Epithelial cell of prostate (primary cell): ENCODE measurements at regions not wholly inside any gene's neighbourhood (a gene's known extent, or its start where the extent isn't known, plus 50 kb on each side); places are given as distances from the start of the nearest gene placed in this dataset.

ENCODE experiments used
- DNase-seq: peaks from one replicate; pipeline ENCODE4 v3.0.0-alpha.2; 2011; ENCODE audit warnings: low read depth, low spot score
- H3K27ac ChIP-seq: fragments of 450-650 bp; 2 replicates; pipeline ENCODE4 v1.5.1; 2017; ENCODE audit warnings: mild to moderate bottlenecking

DNA sequence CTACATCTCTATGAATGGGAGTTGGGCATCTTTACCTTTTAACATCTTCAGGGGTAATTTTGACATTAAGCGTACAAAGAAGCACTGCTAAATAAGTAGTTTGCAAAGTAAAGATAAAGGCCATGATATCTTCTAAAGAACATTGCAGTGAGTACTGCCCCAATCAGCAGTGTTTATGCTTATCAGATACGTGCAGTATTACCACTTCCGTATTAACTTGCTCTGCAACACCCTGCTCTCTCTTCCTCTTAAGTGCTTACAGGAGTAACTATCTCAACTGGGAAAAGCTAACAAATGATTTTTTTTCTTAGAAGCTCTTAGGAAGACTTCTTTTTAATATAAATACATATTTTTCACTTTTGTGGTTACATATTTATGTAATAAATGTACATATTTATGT, 793.7 kb upstream of the SLC10A2 start:
- no peak overlapping the region for H3K27ac ChIP-seq
- DNase-seq = no peak

DNA sequence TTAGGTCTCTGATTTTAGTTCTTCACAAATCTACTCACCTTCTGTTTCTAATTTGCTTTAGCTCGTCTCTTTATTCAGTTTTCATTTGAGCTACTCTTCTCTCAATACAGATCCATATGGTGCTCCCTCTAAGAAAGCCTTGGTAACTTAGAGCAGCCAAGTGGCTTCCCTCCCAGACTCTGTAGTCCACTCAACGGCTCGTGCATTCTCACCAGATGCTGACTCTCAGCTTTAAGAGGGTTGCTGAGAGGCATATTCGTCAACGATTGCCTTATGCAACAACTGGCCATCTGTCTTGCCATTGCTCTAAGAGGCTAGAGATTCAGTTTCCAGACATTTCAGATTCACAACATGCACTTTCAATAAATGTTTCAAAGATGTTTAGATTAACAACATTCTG, 785.8 kb upstream of the SLC10A2 start:
- no peak for DNase-seq
- H3K27ac ChIP-seq = no peak overlapping the region

DNA sequence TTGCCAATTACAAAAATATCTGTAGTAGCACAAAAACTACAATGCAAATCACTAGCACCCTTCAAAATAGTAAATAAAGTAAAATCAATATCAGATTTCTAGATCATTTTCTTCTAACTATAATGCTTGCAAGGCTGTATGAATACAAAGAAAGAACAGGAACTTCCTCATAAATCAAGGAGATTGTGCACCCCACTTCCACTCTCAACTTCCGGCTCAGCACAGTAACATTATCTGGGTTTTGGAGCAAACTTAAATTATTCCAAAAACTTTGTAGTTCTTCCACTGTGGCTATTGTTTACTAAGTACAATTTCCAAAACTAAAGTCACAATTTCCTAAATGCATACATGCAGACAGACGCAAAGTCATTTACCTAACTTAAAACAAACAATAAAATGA, 778.3 kb upstream of the SLC10A2 start:
- DNase-seq = no peak
- no peak overlapping the region for H3K27ac ChIP-seq

DNA sequence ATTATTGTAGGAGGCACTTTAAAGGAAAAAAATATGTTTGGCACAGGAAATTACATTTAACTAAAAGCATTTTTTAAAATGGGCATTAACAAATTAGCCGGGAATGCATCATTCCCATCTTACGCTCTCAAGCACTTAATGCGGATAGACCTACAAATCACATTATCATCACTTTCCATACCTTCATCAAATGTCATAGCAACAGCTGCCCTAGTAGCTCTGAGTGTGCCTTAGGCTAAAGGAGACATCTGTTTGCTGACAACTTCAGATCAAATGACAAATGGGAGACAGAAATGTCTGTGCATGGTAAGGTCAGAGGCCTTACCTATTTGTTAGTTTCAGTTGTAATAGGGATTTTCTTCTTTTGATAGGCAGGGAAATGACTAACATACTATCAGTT, 773.2 kb upstream of the SLC10A2 start:
- DNase-seq = no peak
- H3K27ac ChIP-seq = no peak overlapping the region

DNA sequence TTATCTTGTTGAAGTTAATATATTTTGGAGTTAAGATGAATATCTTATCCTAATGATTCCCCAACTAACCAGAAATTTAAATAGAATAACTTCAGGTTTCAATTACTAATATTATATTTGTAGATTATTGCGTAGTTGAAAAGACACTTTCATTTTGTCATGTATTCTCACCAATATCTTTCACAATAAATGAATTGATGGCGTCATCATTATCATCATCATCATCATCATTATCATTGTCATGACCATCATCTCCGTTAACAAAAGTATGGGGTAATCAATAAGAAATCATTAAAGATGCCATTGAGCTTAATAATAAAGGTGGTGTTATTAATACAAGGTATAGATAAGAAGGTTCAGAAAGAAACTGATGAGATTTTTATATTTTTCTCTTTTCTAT, 768.8 kb upstream of the SLC10A2 start:
- no peak for DNase-seq
- no peak overlapping the region for H3K27ac ChIP-seq

DNA sequence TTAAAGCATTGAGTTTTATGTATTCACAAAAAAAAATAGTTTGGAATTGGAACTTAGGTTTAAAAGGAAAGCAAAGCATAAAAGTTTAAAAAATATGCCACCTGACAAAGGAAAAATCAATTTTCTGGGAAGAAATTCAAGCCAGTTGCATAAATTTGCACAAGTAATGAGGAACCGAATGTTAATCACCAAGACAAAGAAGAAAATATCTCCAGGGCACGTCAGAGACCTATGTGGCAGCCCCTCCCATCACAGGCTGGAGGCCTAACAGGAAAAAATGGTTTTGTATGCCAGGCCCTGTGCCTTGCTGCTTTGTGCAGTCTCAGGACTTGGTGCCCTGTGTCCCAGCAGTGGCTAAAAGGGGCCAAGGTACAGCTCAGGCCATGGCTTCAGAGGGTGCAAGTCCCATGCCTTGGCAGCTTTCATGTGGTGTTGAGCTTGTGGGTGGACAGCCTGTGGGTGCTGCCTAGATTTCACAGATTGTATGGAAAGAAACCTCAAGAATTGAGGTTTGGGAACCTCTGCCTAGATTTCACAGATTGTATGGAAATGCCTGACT, 767.2 kb upstream of the SLC10A2 start:
- H3K27ac ChIP-seq = no peak overlapping the region
- DNase-seq = no peak

DNA sequence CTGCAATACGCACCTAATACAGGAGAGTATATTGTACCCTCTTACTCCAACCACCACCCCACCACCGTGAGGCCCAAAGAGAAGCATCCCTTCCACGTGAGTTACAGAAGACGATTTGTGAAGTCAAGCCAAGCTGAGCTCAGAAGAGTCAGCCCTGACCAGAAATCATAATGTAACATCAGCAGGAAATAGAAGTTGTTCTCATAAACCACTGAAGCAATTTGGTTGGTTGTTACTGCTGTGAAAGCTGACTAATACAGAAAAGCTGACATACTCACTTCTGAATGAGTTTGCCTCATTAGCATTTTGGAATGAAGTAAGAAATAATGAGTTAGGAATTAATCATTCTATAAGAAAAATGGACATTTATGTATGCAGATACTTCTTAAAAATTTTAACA, 749.4 kb upstream of the SLC10A2 start:
- DNase-seq = no peak

DNA sequence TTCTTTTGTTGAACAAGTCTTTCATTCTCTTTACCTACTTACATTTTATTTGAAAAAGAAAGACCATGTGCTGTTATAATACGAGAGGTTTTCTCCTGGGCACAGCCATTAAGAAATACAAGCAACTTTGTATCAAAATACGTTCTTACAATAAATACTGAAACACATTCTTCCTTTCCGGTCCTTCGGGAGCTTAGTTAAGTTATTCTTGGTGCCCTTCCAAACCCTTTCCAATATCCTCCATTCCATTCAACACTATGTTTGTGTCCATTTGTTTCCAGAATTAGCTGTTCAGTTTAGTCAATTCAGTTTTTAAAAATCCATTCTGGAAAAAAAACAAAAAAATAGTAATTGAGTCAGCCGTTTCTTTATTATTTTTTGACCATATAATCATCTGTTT, 746.8 kb upstream of the SLC10A2 start:
- H3K27ac ChIP-seq = no peak overlapping the region
- DNase-seq = no peak

More for the DNA sequence above, 749.4 kb upstream of the SLC10A2 start:
- no peak overlapping the region for H3K27ac ChIP-seq

DNA sequence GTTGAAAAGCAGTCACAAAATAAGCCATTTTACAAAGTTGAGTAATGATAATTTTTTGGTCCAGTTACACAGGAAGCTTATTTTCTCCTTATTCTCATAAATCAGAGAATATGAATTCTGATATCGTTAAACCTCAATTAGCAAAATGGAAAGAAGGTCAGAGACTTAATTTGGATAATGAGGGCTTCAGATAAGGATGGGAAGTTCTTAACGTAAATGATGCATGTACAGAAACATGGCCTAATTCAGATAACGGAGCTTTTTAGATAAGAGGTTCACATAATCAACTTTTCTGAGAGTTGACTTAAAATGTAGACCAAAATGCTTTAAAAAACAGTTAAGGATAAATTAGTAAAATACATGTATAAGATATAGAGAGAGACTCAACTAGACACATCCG, 746.3 kb upstream of the SLC10A2 start:
- no peak overlapping the region for H3K27ac ChIP-seq
- DNase-seq = no peak

DNA sequence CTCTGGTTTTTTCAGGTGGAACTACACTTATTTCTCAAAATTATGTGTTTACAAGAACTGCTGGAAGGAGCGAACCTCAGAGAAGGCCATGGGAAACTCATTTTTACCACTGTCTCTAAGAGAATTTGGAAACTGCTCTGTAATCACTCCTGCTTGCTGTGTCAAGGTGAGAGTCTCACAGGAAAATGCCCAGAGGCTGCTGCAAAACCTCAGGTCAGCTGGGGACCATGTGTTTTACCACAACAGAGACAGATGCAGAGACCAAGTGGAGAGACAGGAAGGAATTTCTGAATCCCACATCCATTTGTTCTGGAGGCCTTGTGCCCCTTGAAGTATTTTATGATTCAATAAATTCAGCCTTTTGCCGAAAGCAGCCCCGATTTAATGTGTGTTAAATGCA, 743.8 kb upstream of the SLC10A2 start:
- no peak overlapping the region for H3K27ac ChIP-seq
- DNase-seq = no peak

DNA sequence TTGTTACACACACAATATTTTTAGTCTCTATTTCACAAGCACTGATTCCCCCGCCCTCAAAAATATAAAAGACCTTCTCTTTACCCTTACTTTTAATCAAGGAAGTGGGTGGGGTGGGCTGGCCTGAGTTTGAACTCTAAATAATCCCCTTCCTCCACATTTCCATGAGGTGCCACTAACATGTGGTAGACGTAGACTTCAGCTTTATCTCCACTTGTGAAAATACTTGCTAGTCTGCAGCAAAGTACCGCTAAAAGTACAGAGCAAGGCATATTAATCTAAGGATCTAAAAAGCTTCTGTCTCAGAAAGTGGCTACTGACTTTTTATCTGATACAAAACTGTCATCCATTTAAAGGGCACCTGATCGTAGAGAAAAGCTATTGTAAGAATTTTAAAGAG, 739.6 kb upstream of the SLC10A2 start:
- no peak overlapping the region for H3K27ac ChIP-seq
- no peak for DNase-seq

DNA sequence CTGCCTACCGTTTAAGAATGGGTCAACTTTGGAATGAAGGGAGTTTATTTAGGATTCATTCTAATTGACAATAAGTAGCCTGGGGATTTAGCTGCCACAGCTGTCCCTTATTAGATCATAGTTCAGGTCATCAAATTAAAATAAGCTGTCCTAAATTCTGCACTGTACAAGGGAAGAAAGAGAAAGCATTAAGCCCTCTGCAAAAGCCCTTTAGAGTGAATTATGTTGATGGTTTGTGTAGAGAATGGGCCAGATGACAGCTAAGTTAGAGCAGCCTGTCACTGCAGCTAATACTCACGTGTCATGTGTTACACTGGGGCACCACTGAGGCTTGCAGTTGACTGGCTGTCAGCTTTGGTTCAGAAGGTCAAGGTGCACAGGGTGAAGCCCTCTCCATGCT, 737.1 kb upstream of the SLC10A2 start:
- H3K27ac ChIP-seq = no peak overlapping the region
- DNase-seq = no peak

DNA sequence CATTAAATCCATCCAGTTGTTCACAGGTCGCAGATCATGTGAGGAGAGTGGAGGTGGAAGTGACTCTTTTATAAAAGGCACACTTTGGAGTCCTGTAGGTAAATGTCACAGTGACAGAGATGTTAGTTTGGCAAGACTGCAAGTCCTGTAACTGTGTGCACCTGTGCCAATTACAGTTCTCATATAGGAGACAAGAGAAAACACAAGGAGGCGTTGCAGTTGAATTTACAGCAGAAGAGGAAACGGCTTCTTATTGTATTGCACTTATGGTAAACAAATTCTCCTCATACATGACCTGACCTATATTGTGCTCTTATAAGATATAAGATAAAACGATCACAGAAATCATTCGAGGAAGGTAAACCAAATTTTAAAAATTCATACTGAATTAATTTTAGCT, 732.8 kb upstream of the SLC10A2 start:
- no peak for DNase-seq
- no peak overlapping the region for H3K27ac ChIP-seq

DNA sequence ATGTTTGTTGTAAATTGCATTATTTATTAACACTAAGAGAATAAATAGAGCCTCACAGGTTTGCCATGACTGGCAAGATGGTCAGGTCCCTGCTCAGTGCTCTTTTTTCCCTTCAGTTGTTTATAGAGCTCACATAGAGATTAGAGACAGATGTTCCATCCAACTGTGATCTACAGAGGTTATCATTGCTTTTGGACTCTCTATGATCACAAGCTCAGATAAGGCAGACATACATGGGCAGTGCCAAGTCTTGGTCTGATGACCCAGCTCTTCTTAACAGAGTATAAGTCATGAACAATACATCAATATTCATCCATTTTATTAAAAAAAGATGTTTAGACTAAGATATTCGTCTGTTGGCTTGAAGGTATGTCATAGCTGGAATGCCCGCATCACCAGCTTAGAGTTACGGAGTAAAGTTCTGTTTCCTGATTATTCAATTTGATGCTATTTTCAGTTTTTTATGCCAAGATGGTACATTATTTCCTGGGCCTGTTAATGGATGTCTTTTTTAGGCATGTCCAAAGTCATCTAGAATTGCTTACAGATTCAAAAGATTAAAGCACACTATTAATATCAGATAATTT, 729.8 kb upstream of the SLC10A2 start:
- H3K27ac ChIP-seq = no peak overlapping the region
- DNase-seq = no peak

DNA sequence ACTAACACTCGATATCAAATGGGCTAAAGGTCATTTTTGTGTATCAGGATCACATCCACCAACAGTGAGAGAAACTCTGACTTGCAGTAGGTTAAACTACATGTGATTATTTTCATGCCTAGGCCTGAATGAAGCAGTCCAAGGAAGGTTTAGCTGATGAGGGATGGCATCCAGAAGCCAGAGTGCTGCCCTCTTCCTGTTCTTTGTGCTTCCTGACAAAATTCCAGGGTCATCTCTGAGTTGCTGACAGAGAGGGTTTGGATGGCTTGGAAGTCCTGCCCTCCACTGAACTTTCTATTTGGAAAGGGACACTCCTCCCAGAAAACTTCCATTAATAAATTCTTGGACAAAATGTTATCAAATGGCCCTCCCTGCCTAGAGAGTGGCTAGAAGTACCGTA, 728.3 kb upstream of the SLC10A2 start:
- DNase-seq = no peak
- no peak overlapping the region for H3K27ac ChIP-seq

DNA sequence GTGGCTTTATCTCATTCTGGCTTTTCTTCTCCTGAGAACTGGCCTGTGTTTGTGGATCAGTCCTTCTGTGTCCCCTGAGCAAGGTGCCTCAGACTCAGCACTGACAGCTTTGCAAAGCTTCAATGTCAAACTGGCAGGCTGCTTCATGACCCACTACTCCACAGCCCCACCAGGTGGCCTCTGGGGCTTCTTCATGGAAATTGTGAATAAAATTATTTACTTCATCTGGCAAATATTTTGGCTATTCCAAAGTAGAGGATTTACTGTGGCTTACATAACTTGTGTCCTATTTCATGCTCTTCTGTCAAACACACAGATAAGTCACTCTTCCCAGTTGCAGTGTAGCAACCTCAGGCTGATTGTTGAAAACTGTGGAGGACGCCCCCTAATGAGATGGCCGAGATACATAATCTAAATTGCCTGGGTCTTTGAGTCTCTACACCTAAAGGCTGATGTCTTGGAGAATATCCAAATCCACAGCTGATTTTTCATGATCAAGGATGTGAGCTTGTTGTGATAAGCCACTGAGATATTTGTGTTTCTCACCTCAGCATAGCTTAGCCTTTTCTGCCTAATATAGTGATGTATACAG, 721.9 kb upstream of the SLC10A2 start:
- no peak for DNase-seq
- no peak overlapping the region for H3K27ac ChIP-seq

DNA sequence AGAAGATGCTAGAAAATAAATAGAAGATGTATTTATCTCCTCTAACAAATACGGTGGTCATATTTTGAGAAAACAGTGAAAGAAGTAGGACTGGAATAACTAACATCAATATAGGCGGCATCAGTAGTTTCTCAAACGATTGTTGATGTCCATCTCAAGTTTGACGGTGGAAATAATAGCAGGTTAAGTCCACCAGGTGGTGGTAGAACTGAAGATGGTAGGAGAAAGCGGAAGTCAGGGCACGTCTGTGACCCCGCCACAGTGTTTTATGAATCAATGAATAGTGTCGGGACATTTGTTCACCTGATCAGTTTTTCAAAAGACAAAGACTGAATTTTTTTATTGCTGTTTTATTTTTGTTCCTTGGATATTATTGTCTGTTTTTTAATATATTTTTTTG, 706.4 kb upstream of the SLC10A2 start:
- no peak for DNase-seq
- no peak overlapping the region for H3K27ac ChIP-seq

DNA sequence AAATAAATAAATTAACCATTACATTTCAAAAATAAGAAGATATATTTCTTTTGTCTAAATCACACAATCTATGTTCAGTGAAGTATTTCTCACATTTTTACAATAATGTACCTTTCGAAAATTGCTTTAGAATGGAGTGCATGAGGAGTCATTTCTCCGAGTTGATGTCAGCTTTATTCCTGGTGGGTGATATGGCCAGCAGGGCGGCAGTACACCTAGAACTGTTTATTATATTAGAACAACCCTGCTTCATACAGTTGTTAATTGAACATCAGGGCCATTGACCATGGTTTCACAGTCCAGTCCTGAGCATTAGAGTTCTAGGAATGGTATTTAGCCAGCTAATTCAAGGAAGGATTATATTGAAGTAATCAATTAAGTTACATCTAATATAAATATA, 696.3 kb upstream of the SLC10A2 start:
- H3K27ac ChIP-seq = no peak overlapping the region
- DNase-seq = no peak

DNA sequence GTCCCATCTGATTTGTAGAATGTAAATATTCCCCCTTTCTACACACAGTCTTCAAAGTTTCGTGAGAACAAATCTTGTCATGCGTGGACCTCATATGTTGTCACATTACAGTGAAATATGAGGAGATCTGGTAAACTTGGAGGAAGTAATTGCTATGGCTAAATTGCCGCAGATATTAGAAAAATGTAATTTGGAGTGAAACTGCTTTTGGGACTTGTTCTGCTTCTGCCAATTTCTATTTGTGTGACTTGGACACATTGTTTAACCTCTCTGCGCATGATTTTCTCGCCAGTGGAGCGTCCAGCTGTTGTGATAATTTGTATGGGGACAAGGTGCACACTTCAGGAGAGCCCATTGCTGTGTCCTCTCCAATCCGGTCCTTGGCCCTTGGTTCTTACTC, 693.1 kb upstream of the SLC10A2 start:
- no peak overlapping the region for H3K27ac ChIP-seq
- DNase-seq = no peak

DNA sequence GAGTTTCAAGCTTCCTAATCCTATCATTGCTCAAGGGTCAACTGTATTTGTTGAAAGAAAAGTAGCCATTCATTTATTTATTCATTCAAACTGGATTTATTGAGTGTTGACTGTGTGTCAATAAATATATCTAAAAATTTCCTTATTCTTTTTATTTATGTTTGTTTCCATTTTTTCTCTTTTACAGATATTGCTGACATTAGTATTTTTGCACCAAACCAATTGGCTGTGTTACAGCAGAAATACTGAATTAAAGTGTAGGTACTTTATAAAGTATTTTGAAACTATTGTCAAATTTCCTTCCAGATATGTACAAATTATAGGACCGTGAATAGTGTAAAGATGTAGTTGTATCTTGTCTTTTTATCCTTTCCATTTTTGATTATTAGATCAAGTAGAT, 692.0 kb upstream of the SLC10A2 start:
- no peak for DNase-seq
- H3K27ac ChIP-seq = no peak overlapping the region

DNA sequence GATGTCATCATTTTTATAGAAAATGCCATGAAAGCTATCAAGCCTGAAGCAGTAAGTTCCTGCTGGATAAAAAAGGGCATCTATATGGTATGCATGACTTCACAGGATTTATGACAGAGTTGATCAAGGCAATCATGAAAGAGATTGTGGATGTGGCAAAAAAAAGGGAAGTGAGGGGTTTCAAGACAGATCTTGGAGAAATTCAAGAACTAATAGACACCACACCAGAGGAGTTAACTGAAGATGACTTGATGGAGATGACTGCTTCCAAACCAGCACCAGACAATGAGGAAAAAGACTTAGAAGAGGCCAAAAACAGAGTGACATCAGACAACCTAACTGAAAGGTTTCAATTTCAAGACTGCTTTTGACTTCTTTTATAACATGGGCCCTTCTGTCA, 691.1 kb upstream of the SLC10A2 start:
- no peak overlapping the region for H3K27ac ChIP-seq
- DNase-seq = no peak

DNA sequence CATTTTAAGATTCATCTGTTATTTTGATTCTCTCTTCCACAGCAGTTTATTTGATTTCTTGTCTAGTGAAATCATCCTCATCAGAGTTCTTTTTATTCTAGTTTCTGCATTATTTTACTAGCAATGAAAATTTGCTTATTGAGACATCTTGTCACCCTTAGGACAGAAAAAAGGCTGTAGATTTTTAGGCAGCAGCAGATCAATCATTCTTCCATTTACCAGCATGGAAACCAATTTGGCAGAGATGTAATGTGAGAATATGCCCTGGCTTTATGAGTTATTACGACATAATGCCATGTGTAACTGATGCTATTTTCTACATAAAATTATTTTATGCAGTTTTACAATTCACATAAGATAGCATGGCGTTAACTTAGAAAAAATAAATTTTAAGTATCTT, 688.6 kb upstream of the SLC10A2 start:
- H3K27ac ChIP-seq = no peak overlapping the region
- no peak for DNase-seq
